ENCODE measurements at regions not wholly inside any gene's neighbourhood (a gene's known extent, or its start where the extent isn't known, plus 50 kb on each side); places are given as distances from the start of the nearest gene placed in this dataset.

DNA sequence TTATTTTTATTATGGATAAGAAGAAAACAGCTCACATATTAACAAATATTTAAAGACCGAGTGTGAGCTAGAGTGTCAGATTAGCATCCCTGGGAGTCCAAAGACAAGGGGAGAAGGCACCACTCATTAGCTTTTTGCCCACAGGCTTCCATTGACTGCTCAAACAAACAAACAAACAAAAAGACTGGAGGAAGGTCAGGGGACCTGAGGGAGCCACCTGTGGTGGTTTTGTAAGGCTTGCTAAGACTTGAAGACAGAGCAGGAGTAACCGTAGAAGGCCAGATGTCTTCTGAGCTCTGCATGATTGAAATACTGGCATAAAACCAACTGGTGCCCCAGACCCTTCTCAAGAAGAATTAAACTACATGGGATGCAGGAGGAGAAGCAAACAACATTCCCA lies 395.2 kb upstream of the CNTN5 start:
- TF ChIP-seq EP300 (IDR thresholded peaks at IDR 0.05) (no peak), POLR2A (IDR thresholded peaks at IDR 0.05) (no peak)
- TF ChIP-seq, protein P1, sequence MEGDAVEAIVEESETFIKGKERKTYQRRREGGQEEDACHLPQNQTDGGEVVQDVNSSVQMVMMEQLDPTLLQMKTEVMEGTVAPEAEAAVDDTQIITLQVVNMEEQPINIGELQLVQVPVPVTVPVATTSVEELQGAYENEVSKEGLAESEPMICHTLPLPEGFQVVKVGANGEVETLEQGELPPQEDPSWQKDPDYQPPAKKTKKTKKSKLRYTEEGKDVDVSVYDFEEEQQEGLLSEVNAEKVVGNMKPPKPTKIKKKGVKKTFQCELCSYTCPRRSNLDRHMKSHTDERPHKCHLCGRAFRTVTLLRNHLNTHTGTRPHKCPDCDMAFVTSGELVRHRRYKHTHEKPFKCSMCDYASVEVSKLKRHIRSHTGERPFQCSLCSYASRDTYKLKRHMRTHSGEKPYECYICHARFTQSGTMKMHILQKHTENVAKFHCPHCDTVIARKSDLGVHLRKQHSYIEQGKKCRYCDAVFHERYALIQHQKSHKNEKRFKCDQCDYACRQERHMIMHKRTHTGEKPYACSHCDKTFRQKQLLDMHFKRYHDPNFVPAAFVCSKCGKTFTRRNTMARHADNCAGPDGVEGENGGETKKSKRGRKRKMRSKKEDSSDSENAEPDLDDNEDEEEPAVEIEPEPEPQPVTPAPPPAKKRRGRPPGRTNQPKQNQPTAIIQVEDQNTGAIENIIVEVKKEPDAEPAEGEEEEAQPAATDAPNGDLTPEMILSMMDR (IDR thresholded peaks at IDR 0.05) = no peak
